GM18517 (cell line): ENCODE measurements at regions not wholly inside any gene's neighbourhood (a gene's known extent, or its start where the extent isn't known, plus 50 kb on each side); places are given as distances from the start of the nearest gene placed in this dataset.
"Not testable (repeated sequence)": the region's sequence is repeated elsewhere in the genome, so short reads cannot be mapped to it uniquely, and the experiment has no call there.

Experiments used
- ATAC-seq: cut with Tn5 transposase; IDR thresholded peaks from one replicate; pipeline ENCODE4 v1.9.1; 2021; ENCODE audit warnings: mild to moderate bottlenecking, moderate library complexity; ENCODE audit not compliant: unreplicated experiment

GRCh38 chr10:108090476-108091215, 926.1 kb upstream of the SORCS1 start:
- ATAC-seq = no peak

GRCh38 chr10:108086502-108086901, 922.0 kb upstream of the SORCS1 start:
- ATAC-seq = no peak

- ATAC-seq = no peak
These were observed 918.1 kb upstream of the SORCS1 start for GRCh38 chr10:108082596-108082995.

GRCh38 chr10:108078263-108078662, 913.8 kb upstream of the SORCS1 start:
- ATAC-seq = no peak

- ATAC-seq = no peak
These were observed 908.0 kb upstream of the SORCS1 start for GRCh38 chr10:108072466-108072865.

- ATAC-seq = no peak
These were observed 906.3 kb upstream of the SORCS1 start for GRCh38 chr10:108070789-108071188.

GRCh38 chr10:108069096-108069495, 904.6 kb upstream of the SORCS1 start:
- ATAC-seq = no peak

- ATAC-seq = no peak
These were observed 900.3 kb upstream of the SORCS1 start for GRCh38 chr10:108064746-108065260.

GRCh38 chr10:108060246-108060645, 895.7 kb upstream of the SORCS1 start:
- no peak for ATAC-seq

GRCh38 chr10:108055506-108055905, 891.0 kb upstream of the SORCS1 start:
- ATAC-seq = no peak

- ATAC-seq = no peak
These were observed 888.5 kb upstream of the SORCS1 start for GRCh38 chr10:108052981-108053380.

GRCh38 chr10:108051218-108051617, 886.7 kb upstream of the SORCS1 start:
- ATAC-seq = no peak

GRCh38 chr10:108050626-108051025, 886.1 kb upstream of the SORCS1 start:
- ATAC-seq = no peak

GRCh38 chr10:108049668-108050067, 885.2 kb upstream of the SORCS1 start:
- ATAC-seq = no peak

GRCh38 chr10:108048898-108049297, 884.4 kb upstream of the SORCS1 start:
- ATAC-seq = no peak

- no peak for ATAC-seq
These were observed 875.5 kb upstream of the SORCS1 start for GRCh38 chr10:108039821-108040584.

GRCh38 chr10:108037061-108037460, 872.6 kb upstream of the SORCS1 start:
- no peak for ATAC-seq

GRCh38 chr10:108036265-108036664, 871.8 kb upstream of the SORCS1 start:
- no peak for ATAC-seq

- ATAC-seq = no peak
These were observed 870.3 kb upstream of the SORCS1 start for GRCh38 chr10:108034829-108035228.

GRCh38 chr10:108033518-108033917, 869.0 kb upstream of the SORCS1 start:
- not testable (repeated sequence) for ATAC-seq

- ATAC-seq = no peak
These were observed 867.0 kb upstream of the SORCS1 start for GRCh38 chr10:108031505-108031904.

- ATAC-seq = no peak
These were observed 850.3 kb upstream of the SORCS1 start for GRCh38 chr10:108014902-108015177.
